ENCODE measurements at regions not wholly inside any gene's neighbourhood (a gene's known extent, or its start where the extent isn't known, plus 50 kb on each side); places are given as distances from the start of the nearest gene placed in this dataset.
"Not testable (repeated sequence)": the region's sequence is repeated elsewhere in the genome, so short reads cannot be mapped to it uniquely, and the experiment has no call there.

DNA sequence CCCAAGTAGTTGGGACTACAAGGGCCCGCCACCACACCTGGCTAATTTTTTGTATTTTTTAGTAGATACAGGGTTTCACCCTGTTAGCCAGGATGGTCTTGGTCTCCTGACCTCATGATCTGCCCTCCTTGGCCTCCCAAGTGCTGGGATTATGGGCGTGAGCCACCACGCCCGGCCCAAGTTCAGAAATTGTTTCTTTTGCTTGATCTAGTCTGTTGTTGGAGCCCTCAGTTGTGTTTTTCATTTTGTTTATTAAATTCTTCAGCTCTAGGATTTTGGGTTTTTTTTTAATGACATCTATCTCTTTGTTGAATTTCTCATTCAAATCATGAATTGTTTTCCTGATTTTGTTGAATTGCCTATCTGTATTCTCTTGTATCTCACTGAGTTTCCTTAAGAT lies 80.8 kb downstream of the BUB3 start:
- not testable (repeated sequence) for H3K4me2 ChIP-seq (ENCODE audit: insufficient read depth, insufficient read length, low read length); H3K9me3 ChIP-seq (ENCODE audit: control insufficient read depth, low read depth, low read length); H3K27ac ChIP-seq (ENCODE audit: insufficient read length, low read depth, low read length); H4K91ac ChIP-seq (ENCODE audit: insufficient read length, low read depth, low read length); H3K18ac ChIP-seq (ENCODE audit: insufficient read length, low read depth, low read length); H3K9me3 Mint-ChIP-seq; H3K4me1 ChIP-seq (ENCODE audit: insufficient read depth, low read length); H4K5ac ChIP-seq (ENCODE audit: insufficient read length, low read depth, low read length); H3K23ac ChIP-seq (ENCODE audit: insufficient read length, low read depth, low read length); DNase-seq; H3K27me3 ChIP-seq (ENCODE audit: insufficient read depth, low read length); H3K4me1 Mint-ChIP-seq; H3K79me2 ChIP-seq (ENCODE audit: insufficient read depth, low read length); H3K27ac Mint-ChIP-seq; H2BK5ac ChIP-seq (ENCODE audit: insufficient read length, low read length); H3K79me1 ChIP-seq (ENCODE audit: insufficient read depth, low read depth, low read length, poor library complexity, severe bottlenecking); H2BK20ac ChIP-seq (ENCODE audit: low read depth, low read length, poor library complexity, severe bottlenecking); H3K56ac ChIP-seq (ENCODE audit: insufficient read length, low read depth, low read length); H2AK5ac ChIP-seq (ENCODE audit: insufficient read length, low read length); H2BK120ac ChIP-seq (ENCODE audit: low read depth, low read length, poor library complexity, severe bottlenecking); H3T11ph ChIP-seq (ENCODE audit: low read length); H3K27me3 Mint-ChIP-seq (ENCODE audit: low read depth); H2BK12ac ChIP-seq (ENCODE audit: insufficient read length, low read depth, low read length); H3K4me3 Mint-ChIP-seq; H4K20me1 ChIP-seq (ENCODE audit: control insufficient read depth, insufficient read depth, insufficient read length); H3K14ac ChIP-seq (ENCODE audit: insufficient read depth, low read length); H3K4ac ChIP-seq (ENCODE audit: low read depth, low read length); H2BK15ac ChIP-seq (ENCODE audit: low read depth, low read length); H4K8ac ChIP-seq (replicated peaks; ENCODE audit: insufficient read length, low read depth, low read length); H3K23me2 ChIP-seq (ENCODE audit: insufficient read length, low read depth, low read length, poor library complexity, severe bottlenecking); H2AFZ ChIP-seq (ENCODE audit: low read length); H3K9ac ChIP-seq (ENCODE audit: extremely low read depth, insufficient read length, low read length)
- WGBS (ENCODE audit: extremely low coverage, insufficient read length, low lambda C conversion rate): no CpG with 5 or more reads among the region's 4 CpGs
- peaks cover 10 to 17% (median 11%) of the 10 kb centered on the region in 3 experiments for H3K36me3 Mint-ChIP-seq (ENCODE audit: insufficient read depth in 1 of 3, low read depth in 3 of 3)

Measured in H9 (cell line).